ENCODE measurements at regions not wholly inside any gene's neighbourhood (a gene's known extent, or its start where the extent isn't known, plus 50 kb on each side); places are given as distances from the start of the nearest gene placed in this dataset.

DNA sequence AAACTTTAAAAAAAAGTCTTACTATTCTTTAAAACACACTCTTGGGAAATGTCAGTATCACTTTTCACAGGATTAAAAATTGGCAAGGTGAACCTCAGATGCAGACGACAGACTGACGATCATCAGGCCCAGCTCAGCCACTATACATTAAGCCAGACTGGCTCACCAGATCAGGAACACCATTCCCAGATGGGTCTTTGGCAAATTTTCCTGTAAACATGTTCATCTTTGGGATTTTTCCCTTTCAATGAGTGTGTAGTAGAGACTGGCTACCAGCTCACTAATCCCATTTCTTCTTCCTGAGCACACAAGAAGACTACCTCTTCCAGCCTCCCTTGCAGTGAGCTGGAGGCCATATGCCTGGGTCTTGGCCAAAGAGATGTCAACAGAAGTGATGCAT, 142.7 kb upstream of the CHST15 start:
- peaks cover 4% of the 10 kb centered on the region for H3K9me3 Mint-ChIP-seq
- no peaks in the 10 kb centered on the region for H3K4me1 Mint-ChIP-seq
- TF ChIP-seq, protein P1, sequence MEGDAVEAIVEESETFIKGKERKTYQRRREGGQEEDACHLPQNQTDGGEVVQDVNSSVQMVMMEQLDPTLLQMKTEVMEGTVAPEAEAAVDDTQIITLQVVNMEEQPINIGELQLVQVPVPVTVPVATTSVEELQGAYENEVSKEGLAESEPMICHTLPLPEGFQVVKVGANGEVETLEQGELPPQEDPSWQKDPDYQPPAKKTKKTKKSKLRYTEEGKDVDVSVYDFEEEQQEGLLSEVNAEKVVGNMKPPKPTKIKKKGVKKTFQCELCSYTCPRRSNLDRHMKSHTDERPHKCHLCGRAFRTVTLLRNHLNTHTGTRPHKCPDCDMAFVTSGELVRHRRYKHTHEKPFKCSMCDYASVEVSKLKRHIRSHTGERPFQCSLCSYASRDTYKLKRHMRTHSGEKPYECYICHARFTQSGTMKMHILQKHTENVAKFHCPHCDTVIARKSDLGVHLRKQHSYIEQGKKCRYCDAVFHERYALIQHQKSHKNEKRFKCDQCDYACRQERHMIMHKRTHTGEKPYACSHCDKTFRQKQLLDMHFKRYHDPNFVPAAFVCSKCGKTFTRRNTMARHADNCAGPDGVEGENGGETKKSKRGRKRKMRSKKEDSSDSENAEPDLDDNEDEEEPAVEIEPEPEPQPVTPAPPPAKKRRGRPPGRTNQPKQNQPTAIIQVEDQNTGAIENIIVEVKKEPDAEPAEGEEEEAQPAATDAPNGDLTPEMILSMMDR (IDR thresholded peaks at IDR 0.05; ENCODE audit: unreplicated experiment), result no peak
- no peaks in the 10 kb centered on the region for H3K36me3 Mint-ChIP-seq
- H3K27me3 Mint-ChIP-seq (ENCODE audit: low read depth), result peaks cover 16% of the 10 kb centered on the region
- H3K4me3 Mint-ChIP-seq, result no peak overlapping the region
- DNase-seq (ENCODE audit: low spot score in 2 of 2, unreplicated experiment in 2 of 2), result no peak
- H3K27ac Mint-ChIP-seq, result no peak overlapping the region

DNA sequence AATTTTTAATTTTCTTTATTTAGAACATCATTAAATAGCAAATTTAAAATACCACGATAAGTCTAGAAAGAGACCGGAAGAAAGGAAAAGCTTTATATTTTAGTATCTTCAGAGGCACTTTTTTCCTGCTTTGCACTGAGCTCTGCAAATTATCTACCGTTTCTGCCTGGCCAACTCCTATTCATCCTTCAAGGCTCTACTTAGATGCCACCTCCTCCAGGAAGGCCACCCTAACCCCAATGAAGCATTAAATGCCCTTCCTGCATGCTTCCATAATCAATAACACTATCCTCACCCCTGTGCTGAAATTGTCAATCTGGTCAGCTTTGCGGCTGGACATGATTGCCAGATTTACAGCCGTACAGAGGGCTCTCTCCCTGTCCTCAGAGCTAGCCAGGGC, 141.8 kb upstream of the CHST15 start:
- DNase-seq (ENCODE audit: low spot score in 2 of 2, unreplicated experiment in 2 of 2), result no peak
- Mint-ChIP-seq H3K4me1 (no peaks in the 10 kb centered on the region), H3K27ac (no peak overlapping the region), H3K27me3 (ENCODE audit: low read depth) (peaks cover 12% of the 10 kb centered on the region), H3K4me3 (no peak overlapping the region), H3K36me3 (no peaks in the 10 kb centered on the region), H3K9me3 (peaks cover 13% of the 10 kb centered on the region)
- TF ChIP-seq, protein P1 (IDR thresholded peaks at IDR 0.05; ENCODE audit: unreplicated experiment), result no peak

DNA sequence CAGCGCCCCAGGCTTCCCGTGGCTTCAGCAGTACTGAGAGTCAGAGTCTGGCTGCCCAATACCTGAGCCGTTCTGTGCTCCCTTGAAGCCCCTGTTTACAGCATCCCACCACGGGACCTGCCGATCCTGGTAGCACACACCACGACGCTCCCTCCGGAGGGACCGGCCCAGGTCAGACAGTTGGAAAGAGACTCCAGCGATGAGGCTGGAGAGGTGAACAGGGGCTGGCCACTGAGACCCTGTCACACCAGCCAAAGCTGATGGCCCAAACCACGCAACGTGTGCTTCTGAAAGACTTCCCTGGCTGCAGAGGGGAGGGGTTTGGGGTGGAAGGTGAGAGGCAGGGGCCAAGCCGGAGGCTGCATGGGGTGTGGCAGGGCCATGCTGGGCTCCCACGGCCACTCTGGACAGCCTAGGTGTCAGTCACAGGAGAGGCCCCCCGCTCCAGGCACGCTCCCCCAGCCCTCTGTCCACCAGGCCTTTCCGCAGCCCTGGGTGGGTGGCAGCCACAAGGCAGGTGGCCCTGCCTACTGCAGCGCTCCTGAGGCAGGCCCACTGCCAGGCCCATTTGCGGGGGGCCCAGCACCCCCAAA, 140.2 kb upstream of the CHST15 start:
- H3K27me3 Mint-ChIP-seq (ENCODE audit: low read depth), result peaks cover 7% of the 10 kb centered on the region
- H3K4me1 Mint-ChIP-seq, result no peaks in the 10 kb centered on the region
- TF ChIP-seq, protein P1 (IDR thresholded peaks at IDR 0.05; ENCODE audit: unreplicated experiment), result no peak
- H3K9me3 Mint-ChIP-seq, result peaks cover 29% of the 10 kb centered on the region
- no peak for DNase-seq (ENCODE audit: low spot score in 2 of 2, unreplicated experiment in 2 of 2)
- no peak overlapping the region for H3K27ac Mint-ChIP-seq
- no peak overlapping the region for H3K4me3 Mint-ChIP-seq
- no peaks in the 10 kb centered on the region for H3K36me3 Mint-ChIP-seq

DNA sequence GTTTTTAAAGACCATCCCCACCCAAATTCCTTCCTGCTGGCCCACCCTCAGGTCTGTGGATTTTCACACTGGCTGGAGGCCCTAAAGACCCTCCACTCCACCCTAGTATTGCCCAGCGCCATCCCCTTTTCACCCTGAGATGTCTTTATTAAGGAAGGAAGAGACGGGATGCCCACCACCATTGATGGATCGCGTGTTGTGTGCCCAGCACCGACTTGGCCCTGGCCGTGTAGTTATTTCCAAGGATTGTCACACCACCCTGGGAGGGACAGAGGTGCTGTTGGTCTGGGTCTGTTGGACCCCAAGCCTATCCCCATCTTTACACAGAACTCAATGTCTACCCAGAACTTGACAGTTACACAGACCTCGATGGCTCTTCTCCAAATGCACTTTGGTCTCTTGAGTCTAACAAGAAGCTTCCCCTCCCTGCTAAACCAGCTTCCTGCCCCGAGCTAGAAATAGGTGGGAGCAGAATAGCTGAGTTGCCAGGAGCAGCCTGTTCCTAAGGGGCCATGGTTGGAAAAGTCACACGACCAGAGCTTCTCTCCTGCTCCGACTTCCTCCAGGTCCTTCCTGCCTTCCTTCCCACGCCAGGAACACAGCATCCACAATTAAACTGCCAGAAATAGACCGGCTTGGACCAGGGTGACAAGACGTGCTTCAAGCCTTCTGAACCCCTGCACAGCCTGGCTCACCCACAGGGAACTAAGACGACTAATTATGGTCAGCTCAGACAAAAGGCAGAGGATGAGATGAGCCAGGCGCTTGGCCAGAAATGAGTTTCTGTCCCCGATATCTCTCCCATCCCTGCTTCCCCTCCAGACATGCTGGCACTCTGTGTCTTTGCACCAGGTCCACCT, 139.5 kb upstream of the CHST15 start:
- TF ChIP-seq, protein P1 (IDR thresholded peaks at IDR 0.05; ENCODE audit: unreplicated experiment), result no peak
- no peaks in the 10 kb centered on the region for H3K4me1 Mint-ChIP-seq
- H3K36me3 Mint-ChIP-seq, result no peaks in the 10 kb centered on the region
- peaks cover 7% of the 10 kb centered on the region for H3K27me3 Mint-ChIP-seq (ENCODE audit: low read depth)
- no peak overlapping the region for H3K4me3 Mint-ChIP-seq
- H3K9me3 Mint-ChIP-seq, result peaks cover 35% of the 10 kb centered on the region
- no peak for DNase-seq (ENCODE audit: low spot score in 2 of 2, unreplicated experiment in 2 of 2)
- H3K27ac Mint-ChIP-seq, result no peak overlapping the region

DNA sequence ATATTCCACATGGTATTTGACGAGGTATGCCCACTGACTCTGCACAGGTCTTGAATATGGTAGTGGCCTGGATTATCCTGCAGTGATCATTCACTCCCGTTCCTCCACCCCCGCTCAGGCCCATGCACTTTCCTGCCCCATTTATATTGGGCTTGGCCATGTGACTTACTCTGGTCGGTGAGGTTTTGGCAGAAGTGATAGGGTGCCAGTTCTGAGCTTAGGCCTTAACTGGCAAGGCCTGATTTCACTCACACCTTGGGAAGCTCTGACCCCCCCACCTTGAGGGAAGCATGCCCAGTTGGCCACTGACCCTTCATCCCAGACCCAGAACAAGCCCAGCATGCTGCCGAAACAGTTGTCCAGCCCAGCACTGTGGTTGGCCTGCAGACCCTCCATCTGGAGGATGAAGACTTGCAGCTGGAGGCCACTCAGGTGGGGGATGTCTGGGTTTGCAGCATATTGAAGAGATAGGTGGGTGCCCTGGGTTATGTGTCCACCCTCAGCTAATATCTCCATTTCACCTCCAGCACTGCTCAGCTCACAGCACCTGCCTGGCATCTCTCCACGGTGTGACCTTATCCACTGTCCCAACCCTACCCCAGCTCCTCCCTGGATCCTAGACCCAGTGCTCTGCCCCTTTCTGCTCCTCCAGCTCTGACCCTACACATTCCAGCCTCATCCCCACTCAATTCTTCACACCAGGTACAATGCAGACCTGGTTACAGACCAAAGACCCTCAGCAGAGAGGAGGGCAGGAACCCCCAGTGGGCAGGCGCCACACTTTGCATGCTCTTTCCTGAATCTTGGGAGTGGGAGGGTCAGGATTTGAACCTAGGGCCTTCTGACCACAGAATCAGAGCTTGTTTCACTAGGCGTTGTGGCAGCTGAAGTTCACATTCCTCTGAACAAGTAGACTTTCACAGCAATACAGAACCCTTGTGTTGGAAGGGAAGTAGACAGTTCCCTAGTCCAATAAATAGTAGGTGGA, 138.1 kb upstream of the CHST15 start:
- no peak overlapping the region for H3K27ac Mint-ChIP-seq
- peaks cover 7% of the 10 kb centered on the region for H3K27me3 Mint-ChIP-seq (ENCODE audit: low read depth)
- no peak for DNase-seq (ENCODE audit: low spot score in 2 of 2, unreplicated experiment in 2 of 2)
- TF ChIP-seq, protein P1 (IDR thresholded peaks at IDR 0.05; ENCODE audit: unreplicated experiment), result no peak
- no peaks in the 10 kb centered on the region for H3K4me1 Mint-ChIP-seq
- no peaks in the 10 kb centered on the region for H3K36me3 Mint-ChIP-seq
- H3K4me3 Mint-ChIP-seq, result no peak overlapping the region
- H3K9me3 Mint-ChIP-seq, result peaks cover 48% of the 10 kb centered on the region

Data from mesothelial cell of epicardium (in vitro differentiated cells).